GM10266 (cell line): ENCODE measurements at regions not wholly inside any gene's neighbourhood (a gene's known extent, or its start where the extent isn't known, plus 50 kb on each side); places are given as distances from the start of the nearest gene placed in this dataset.

Source experiments
- DNase-seq: peaks from one replicate; pipeline ENCODE4 v3.0.0; 2012; ENCODE audit errors: extremely low spot score
- CTCF ChIP-seq: IDR thresholded peaks from 2 replicates; pipeline ENCODE4 v1.5.1; 2012; ENCODE audit warnings: mild to moderate bottlenecking, low read depth; ENCODE audit not compliant: control insufficient read depth, insufficient read depth; ENCODE audit errors: missing control alignments

GRCh38 chr5:62152394-62153087 lies 153.5 kb upstream of the KIF2A start:
- no peak for DNase-seq
- TF ChIP-seq CTCF, result no peak

- no peak for TF ChIP-seq CTCF
- DNase-seq, result no peak
These were observed 151.2 kb upstream of the KIF2A start for GRCh38 chr5:62154758-62155157.

GRCh38 chr5:62155988-62156387 lies 150.0 kb upstream of the KIF2A start:
- no peak for TF ChIP-seq CTCF
- DNase-seq, result no peak

- no peak for TF ChIP-seq CTCF
- no peak for DNase-seq
These were observed 138.4 kb upstream of the KIF2A start for GRCh38 chr5:62167561-62168057.

- no peak for TF ChIP-seq CTCF
- no peak for DNase-seq
These were observed 137.3 kb upstream of the KIF2A start for GRCh38 chr5:62168506-62169281.

- no peak for DNase-seq
- no peak for TF ChIP-seq CTCF
These were observed 127.7 kb upstream of the KIF2A start for GRCh38 chr5:62178258-62178657.

- TF ChIP-seq CTCF, result no peak
- DNase-seq, result no peak
These were observed 123.2 kb upstream of the KIF2A start for GRCh38 chr5:62182802-62183201.
